C4-2B (cell line): ENCODE measurements at regions not wholly inside any gene's neighbourhood (a gene's known extent, or its start where the extent isn't known, plus 50 kb on each side); places are given as distances from the start of the nearest gene placed in this dataset.
"Not testable (repeated sequence)": the region's sequence is repeated elsewhere in the genome, so short reads cannot be mapped to it uniquely, and the experiment has no call there.

Experiments
- CTCF ChIP-seq: fragments of 450-650 bp; conservative IDR thresholded peaks from 2 replicates; pipeline ENCODE4 v1.5.1; 2017; ENCODE audit warnings: mild to moderate bottlenecking
- ZFX ChIP-seq: fragments of 450-650 bp; IDR thresholded peaks from 2 replicates; pipeline ENCODE4 v1.6.1; 2017

- TF ChIP-seq CTCF, ZFX: not testable (repeated sequence)
These were observed 122.1 kb downstream of the CCNG2 start for GRCh38 chr4:77279114-77279513.
